ENCODE measurements at regions not wholly inside any gene's neighbourhood (a gene's known extent, or its start where the extent isn't known, plus 50 kb on each side); places are given as distances from the start of the nearest gene placed in this dataset.

DNA sequence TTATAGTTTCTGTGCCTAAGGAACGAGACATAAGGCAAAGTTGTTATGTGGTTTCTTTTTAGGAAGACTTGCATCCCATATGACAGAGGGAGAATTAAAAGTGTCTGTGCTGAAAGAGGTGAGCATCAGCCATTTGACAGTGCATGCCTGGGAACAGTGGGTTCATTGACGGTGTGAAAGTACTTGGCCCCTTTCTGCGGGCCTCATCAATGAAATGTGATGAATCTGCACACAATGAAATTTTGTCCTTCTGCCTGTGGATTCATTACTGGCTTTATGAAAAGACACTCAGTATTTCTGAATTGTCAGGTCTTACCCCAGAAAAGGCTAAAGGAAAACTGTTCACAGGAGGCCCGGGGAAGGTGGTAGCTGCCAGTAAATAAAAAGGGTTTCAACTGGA is 295.8 kb downstream of the FOXO1 start:
- Histone ChIP-seq H3K27me3 (replicated peaks in 1 of 2; ENCODE audit: control insufficient read depth in 2 of 2, insufficient read depth in 2 of 2, low read length in 1 of 2) (no peaks in the 10 kb centered on the region), H3K9me3 (replicated peaks; ENCODE audit: control insufficient read depth, insufficient read depth, low read length) (no peaks in the 10 kb centered on the region; the same call in 2 of the 3 replicates), H3K4me2 (ENCODE audit: control insufficient read depth, insufficient read depth) (no peak overlapping the region), H3K4me3 (no peak overlapping the region), H3K27ac (ENCODE audit: control insufficient read depth, insufficient read depth) (no peak overlapping the region), H3K36me3 (ENCODE audit: control insufficient read depth in 2 of 2, insufficient read depth in 2 of 2, low read length in 1 of 2) (no peaks in the 10 kb centered on the region), H3K79me2 (ENCODE audit: control insufficient read depth, insufficient read depth, low read length) (no peaks in the 10 kb centered on the region), H3K4me1 (ENCODE audit: control insufficient read depth, insufficient read depth, low read length) (no peaks in the 10 kb centered on the region), H2AFZ (ENCODE audit: control insufficient read depth, low read depth, low read length) (no peak overlapping the region; the same call in 1 of the 2 replicates), H4K20me1 (ENCODE audit: control insufficient read depth, insufficient read depth) (no peaks in the 10 kb centered on the region), H3K9ac (ENCODE audit: control insufficient read depth, insufficient read depth, low read length) (no peak overlapping the region)
- SMC1A ChIA-PET (ENCODE audit: uncharacterized antibody, unreplicated experiment), result no interaction called here
- ATAC-seq (no peak), FAIRE-seq (no peak), DNase-seq (ENCODE audit: low read depth, low spot score) (no peak)
- TF ChIP-seq SMAD1 (IDR thresholded peaks at IDR 0.05; ENCODE audit: low read depth, partially characterized antibody) (no peak), ZZZ3 (IDR thresholded peaks at IDR 0.05; ENCODE audit: control insufficient read depth, insufficient read length, low read depth) (no peak), RAD51 (IDR thresholded peaks at IDR 0.05) (no peak), TCF7 (IDR thresholded peaks at IDR 0.05; ENCODE audit: borderline replicate concordance) (no peak), BHLHE40 (IDR thresholded peaks at IDR 0.05; ENCODE audit: borderline replicate concordance in 1 of 2, low read depth in 2 of 2, low read length in 1 of 2) (no peak), ZNF622 (IDR thresholded peaks at IDR 0.05) (no peak), CBX5 (IDR thresholded peaks at IDR 0.05; ENCODE audit: low read depth) (no peak), JUNB (IDR thresholded peaks at IDR 0.05) (no peak)
- TF ChIP-seq, protein P1, sequence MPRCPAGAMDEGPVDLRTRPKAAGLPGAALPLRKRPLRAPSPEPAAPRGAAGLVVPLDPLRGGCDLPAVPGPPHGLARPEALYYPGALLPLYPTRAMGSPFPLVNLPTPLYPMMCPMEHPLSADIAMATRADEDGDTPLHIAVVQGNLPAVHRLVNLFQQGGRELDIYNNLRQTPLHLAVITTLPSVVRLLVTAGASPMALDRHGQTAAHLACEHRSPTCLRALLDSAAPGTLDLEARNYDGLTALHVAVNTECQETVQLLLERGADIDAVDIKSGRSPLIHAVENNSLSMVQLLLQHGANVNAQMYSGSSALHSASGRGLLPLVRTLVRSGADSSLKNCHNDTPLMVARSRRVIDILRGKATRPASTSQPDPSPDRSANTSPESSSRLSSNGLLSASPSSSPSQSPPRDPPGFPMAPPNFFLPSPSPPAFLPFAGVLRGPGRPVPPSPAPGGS (IDR thresholded peaks at IDR 0.05; ENCODE audit: borderline replicate concordance, insufficient read depth, low read depth, low read length, poor library complexity, severe bottlenecking), result no peak
- TF ChIP-seq, protein P2, sequence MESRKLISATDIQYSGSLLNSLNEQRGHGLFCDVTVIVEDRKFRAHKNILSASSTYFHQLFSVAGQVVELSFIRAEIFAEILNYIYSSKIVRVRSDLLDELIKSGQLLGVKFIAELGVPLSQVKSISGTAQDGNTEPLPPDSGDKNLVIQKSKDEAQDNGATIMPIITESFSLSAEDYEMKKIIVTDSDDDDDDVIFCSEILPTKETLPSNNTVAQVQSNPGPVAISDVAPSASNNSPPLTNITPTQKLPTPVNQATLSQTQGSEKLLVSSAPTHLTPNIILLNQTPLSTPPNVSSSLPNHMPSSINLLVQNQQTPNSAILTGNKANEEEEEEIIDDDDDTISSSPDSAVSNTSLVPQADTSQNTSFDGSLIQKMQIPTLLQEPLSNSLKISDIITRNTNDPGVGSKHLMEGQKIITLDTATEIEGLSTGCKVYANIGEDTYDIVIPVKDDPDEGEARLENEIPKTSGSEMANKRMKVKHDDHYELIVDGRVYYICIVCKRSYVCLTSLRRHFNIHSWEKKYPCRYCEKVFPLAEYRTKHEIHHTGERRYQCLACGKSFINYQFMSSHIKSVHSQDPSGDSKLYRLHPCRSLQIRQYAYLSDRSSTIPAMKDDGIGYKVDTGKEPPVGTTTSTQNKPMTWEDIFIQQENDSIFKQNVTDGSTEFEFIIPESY (IDR thresholded peaks at IDR 0.05), result no peak
- POLR2A ChIA-PET, result no interaction called here
- 91% methylated on average over 4 of the region's 4 CpGs for WGBS (ENCODE audit: insufficient coverage, insufficient replicate concordance, low lambda C conversion rate, missing lambda C conversion rate)
- no TSS peak for BruUV-seq (replicated peaks)
- CTCF ChIA-PET, result no interaction called here
- in situ Hi-C loops (cut with MboI), result no loop called here
- intact Hi-C loops (cut with micrococcal nuclease; ENCODE audit: unreplicated experiment), result no loop called here
- RAD21 ChIA-PET (ENCODE audit: unreplicated experiment), result no interaction called here
